Prostate gland (tissue), 2 donors: ENCODE measurements at regions not wholly inside any gene's neighbourhood (a gene's known extent, or its start where the extent isn't known, plus 50 kb on each side); places are given as distances from the start of the nearest gene placed in this dataset.
"Not testable (repeated sequence)": the region's sequence is repeated elsewhere in the genome, so short reads cannot be mapped to it uniquely, and the experiment has no call there.

Experiments used
- DNase-seq: peaks from one replicate; pipeline ENCODE4 v3.0.0-alpha.2; 2019; ENCODE audit warnings: low spot score
- H3K27ac ChIP-seq, 2 donors: fragments of 200-600 bp; sonication (generic); 2 replicates each; pipeline ENCODE4 v1.5.1; 2017 to 2019
- H3K27me3 ChIP-seq: fragments of 200-600 bp; sonication (generic); replicated peaks from 2 replicates; pipeline ENCODE4 v1.5.1; 2019; ENCODE audit not compliant: insufficient read depth
- H3K36me3 ChIP-seq, 2 donors: fragments of 200-600 bp; sonication (generic); 1 replicate in 1 of 2; 2 replicates in 1 of 2; pipeline versions ENCODE4 v1.5.1 to v1.8.1; 2017 to 2019
- H3K4me1 ChIP-seq: fragments of 200-600 bp; sonication (generic); replicated peaks from 2 replicates; pipeline ENCODE4 v1.5.1; 2019
- H3K4me3 ChIP-seq, 2 donors: fragments of 200-600 bp; sonication (generic); 2 replicates each; pipeline ENCODE4 v1.5.1; 2017 to 2019
- H3K9me3 ChIP-seq: fragments of 200-600 bp; sonication (generic); 2 replicates; pipeline ENCODE4 v1.5.1; 2017
- POLR2A ChIP-seq: fragments of 450-650 bp; IDR thresholded peaks from one replicate; pipeline ENCODE4 v1.6.1; 2016; ENCODE audit warnings: antibody characterized with exemption, mild to moderate bottlenecking
- POLR2AphosphoS5 ChIP-seq: sonication (generic); formaldehyde crosslinking; IDR thresholded peaks from one replicate; pipeline ENCODE4 v1.6.1; 2017; ENCODE audit warnings: antibody characterized with exemption
- WGBS: methylation state at CpG from one replicate; pipeline ENCODE4 v1.1.5; 2018; 5-methylcytosine and 5-hydroxymethylcytosine counted together
- intact Hi-C: fragments of 100-400 bp; cut with DNase I; formaldehyde crosslinking; loops from one replicate; pipeline ENCODE4 v1.14.2; 2022
- TF ChIP-seq, protein P1 (sequence below), 4 experiments: fragments of 200-600 bp in 2 of 4; fragments of 450-650 bp in 2 of 4; sonication (generic) in 2 of 4; IDR thresholded peaks; 1 replicate in 3 of 4; 2 replicates in 1 of 4; pipeline ENCODE4 v1.5.1; 2016 to 2019; ENCODE audit warnings: antibody characterized with exemption in 4 of 4, mild to moderate bottlenecking in 2 of 4, moderate library complexity in 2 of 4

DNA sequence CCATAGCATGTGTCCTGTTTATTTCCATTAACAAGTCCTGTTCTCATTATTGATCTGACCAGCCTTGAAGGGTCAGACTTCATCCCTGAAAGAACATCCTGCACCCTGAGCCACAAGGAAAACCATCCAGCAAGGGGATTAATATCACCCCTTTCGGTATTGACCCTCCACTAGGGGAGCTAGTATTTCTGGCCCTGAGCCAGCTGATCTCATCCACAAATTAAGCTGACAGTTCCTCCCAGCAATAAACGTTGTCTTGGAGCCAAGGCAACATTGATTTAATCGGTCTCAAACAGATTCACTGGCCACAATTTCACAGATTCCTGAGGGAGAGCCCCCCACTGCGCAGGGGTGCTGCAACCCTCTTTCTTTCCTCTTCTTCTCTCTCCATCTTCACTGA is 353.1 kb upstream of the FANCL start:
- DNase-seq: no peak
- Histone ChIP-seq H3K9me3 (no peaks in the 10 kb centered on the region), H3K36me3 (no peaks in the 10 kb centered on the region), H3K4me1 (no peaks in the 10 kb centered on the region), H3K27ac (no peak overlapping the region), H3K4me3 (no peak overlapping the region), H3K27me3 (no peaks in the 10 kb centered on the region)
- intact Hi-C loops: no loop called here
- WGBS: 40% methylated on average over 4 of the region's 4 CpGs
- no peak for TF ChIP-seq POLR2A
- no peak for TF ChIP-seq POLR2AphosphoS5
- TF ChIP-seq, protein P1, sequence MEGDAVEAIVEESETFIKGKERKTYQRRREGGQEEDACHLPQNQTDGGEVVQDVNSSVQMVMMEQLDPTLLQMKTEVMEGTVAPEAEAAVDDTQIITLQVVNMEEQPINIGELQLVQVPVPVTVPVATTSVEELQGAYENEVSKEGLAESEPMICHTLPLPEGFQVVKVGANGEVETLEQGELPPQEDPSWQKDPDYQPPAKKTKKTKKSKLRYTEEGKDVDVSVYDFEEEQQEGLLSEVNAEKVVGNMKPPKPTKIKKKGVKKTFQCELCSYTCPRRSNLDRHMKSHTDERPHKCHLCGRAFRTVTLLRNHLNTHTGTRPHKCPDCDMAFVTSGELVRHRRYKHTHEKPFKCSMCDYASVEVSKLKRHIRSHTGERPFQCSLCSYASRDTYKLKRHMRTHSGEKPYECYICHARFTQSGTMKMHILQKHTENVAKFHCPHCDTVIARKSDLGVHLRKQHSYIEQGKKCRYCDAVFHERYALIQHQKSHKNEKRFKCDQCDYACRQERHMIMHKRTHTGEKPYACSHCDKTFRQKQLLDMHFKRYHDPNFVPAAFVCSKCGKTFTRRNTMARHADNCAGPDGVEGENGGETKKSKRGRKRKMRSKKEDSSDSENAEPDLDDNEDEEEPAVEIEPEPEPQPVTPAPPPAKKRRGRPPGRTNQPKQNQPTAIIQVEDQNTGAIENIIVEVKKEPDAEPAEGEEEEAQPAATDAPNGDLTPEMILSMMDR (IDR thresholded peaks at IDR 0.05): no peak

DNA sequence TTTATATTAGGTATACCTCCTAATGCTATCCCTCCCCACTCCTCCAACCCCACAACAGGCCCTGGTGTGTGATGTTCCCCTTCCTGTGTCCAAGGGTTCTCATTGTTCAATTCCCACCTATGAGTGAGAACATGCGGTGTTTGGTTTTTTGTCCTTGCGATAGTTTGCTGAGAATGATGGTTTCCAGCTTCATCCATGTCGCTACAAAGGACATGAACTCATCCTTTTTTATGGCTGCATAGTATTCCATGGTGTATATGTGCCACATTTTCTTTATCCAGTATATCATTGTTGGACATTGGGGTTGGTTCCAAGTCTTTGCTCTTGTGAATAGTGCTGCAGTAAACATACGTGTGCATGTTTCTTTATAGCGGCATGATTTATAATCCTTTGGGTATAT is 345.1 kb upstream of the FANCL start:
- H3K27ac ChIP-seq, H3K36me3 ChIP-seq, DNase-seq, H3K4me3 ChIP-seq, H3K9me3 ChIP-seq, intact Hi-C loops, H3K4me1 ChIP-seq, H3K27me3 ChIP-seq: not testable (repeated sequence)
- 98% methylated on average over 5 of the region's 5 CpGs for WGBS

DNA sequence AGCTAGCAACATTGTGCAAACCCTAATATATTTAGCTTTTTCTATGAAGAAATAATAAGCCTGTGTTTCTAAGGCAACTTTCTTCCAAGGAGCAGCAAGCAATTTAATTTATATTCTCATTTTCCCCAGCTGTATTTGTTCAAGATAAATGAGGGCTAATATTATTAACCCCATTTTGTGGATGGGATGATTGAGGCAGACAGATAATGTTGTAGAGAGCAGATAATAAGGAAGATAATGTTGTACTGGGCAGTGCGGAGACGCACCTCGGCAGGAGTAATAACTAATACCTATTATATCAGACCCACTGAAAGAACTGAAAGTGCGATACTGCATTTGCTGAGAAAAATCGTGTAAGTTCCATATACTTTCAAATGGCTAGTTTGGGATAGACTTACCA is 344.1 kb upstream of the FANCL start:
- intact Hi-C loops: no loop called here
- WGBS: 93% methylated on average over 5 of the region's 5 CpGs
- TF ChIP-seq POLR2A (no peak), POLR2AphosphoS5 (no peak)
- TF ChIP-seq, protein P1 (IDR thresholded peaks at IDR 0.05): no peak
- DNase-seq: no peak
- Histone ChIP-seq H3K4me3 (no peak overlapping the region), H3K4me1 (no peaks in the 10 kb centered on the region), H3K27ac (no peak overlapping the region), H3K36me3 (no peaks in the 10 kb centered on the region), H3K9me3 (no peaks in the 10 kb centered on the region), H3K27me3 (no peaks in the 10 kb centered on the region)

DNA sequence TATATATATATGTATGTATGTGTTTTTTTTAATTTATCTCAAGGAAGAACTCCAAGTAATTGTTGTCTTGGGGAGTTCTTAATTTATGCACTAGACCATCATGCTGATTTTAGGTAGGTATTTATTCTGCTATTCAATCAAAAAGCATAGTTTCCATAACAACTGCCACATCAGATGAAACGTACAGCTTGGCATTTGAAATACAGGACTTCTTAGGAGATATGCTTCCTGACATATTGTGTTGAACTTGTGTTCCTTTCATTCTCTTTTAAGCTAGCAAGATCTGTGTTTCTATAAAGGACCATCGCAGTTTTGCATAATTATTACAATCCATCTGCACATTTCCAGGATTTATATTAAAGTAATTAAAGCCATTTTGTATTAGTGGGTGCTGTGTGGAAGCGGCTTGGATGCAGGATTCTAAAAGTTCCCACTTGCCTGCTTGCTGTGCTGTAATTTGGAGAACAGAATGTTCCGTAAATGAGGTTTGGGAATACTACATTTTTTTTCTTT is 343.5 kb upstream of the FANCL start:
- Histone ChIP-seq H3K4me1 (no peaks in the 10 kb centered on the region), H3K36me3 (no peaks in the 10 kb centered on the region), H3K4me3 (no peak overlapping the region), H3K27ac (no peak overlapping the region), H3K27me3 (no peaks in the 10 kb centered on the region), H3K9me3 (no peaks in the 10 kb centered on the region)
- 79% methylated on average over 4 of the region's 4 CpGs for WGBS
- intact Hi-C loops: no loop called here
- DNase-seq: no peak
- no peak for TF ChIP-seq POLR2A
- TF ChIP-seq POLR2AphosphoS5: no peak
- TF ChIP-seq, protein P1 (IDR thresholded peaks at IDR 0.05): no peak

DNA sequence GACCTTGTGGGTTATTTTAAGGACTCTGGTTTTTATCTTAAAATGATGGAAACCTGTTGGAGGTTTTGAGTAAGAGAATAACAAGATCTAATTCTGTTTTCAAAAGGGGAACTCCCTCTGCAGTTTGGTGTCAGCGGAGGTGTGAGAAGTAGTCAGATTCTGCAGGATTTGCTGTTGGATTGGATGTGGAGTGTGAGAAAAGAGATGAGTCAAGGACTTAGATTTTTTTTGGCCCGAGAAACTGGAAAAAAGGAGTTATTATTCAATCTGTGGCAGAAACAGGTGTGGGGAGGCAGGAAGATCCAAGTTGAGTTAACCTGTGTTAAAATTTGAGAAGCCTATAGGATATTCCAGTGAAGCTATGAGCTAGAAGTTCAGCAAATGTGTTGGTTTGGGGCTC is 337.2 kb upstream of the FANCL start:
- H3K9me3 ChIP-seq: no peaks in the 10 kb centered on the region
- TF ChIP-seq, protein P1 (IDR thresholded peaks at IDR 0.05): no peak
- TF ChIP-seq POLR2AphosphoS5: no peak
- no peak for TF ChIP-seq POLR2A
- no peak for DNase-seq
- no peaks in the 10 kb centered on the region for H3K4me1 ChIP-seq
- no peaks in the 10 kb centered on the region for H3K36me3 ChIP-seq
- H3K27me3 ChIP-seq: no peaks in the 10 kb centered on the region
- 96% methylated on average over 2 of the region's 2 CpGs for WGBS
- H3K27ac ChIP-seq: no peak overlapping the region
- no peak overlapping the region for H3K4me3 ChIP-seq
- intact Hi-C loops: no loop called here
